AG09309 (cell line): ENCODE measurements at regions not wholly inside any gene's neighbourhood (a gene's known extent, or its start where the extent isn't known, plus 50 kb on each side); places are given as distances from the start of the nearest gene placed in this dataset.

Experiments used
- DNase-seq: peaks from one replicate; pipeline ENCODE4 v3.0.0-alpha.2; 2010; ENCODE audit warnings: low read depth
- H3K4me3 ChIP-seq: 2 replicates; pipeline ENCODE4 v1.5.1; 2011; ENCODE audit warnings: mild to moderate bottlenecking, low read depth, low read length, moderate library complexity; ENCODE audit not compliant: control insufficient read depth
- TF ChIP-seq, protein P1 (sequence below): IDR thresholded peaks from 2 replicates; pipeline ENCODE4 v1.5.1; 2011; ENCODE audit warnings: mild to moderate bottlenecking, low read depth, low read length, inconsistent platforms; ENCODE audit not compliant: insufficient read depth, control insufficient read depth; ENCODE audit errors: missing control alignments

DNA sequence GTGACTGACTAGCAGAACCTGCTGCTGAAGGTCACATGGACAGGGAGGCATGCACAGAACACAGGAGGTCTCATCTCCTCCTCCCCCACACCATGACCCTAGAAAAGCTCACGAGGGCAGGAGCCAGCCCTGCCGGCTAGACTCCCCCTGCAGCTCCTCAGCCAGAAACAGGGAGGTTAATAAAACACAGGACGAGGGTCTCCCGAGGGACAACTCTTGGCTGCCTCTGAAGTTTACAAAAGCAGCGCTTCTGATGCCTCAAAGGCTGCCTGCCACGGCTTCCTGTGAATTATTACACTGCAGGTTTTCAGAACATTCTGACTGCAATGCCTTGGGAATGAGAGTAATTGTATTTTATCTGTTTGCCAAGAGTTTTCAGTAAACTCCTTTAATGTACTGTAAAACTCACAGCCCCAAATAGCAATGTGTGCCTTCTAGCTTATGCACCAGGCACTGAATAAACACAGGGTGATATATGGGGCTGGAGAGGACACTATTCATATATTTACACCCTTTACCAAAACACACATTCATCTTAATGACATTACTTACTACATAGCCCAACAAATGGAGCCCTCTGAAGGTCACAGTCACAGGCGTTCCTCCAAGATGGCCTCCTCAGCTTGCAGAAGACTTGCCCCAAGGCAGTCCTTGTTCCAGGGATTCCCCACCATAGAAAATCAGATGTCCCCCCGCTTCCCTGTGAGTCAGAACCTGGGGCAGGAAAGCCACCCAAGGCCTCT lies 83.7 kb downstream of the C5orf15 start:
- H3K4me3 ChIP-seq: no peak overlapping the region
- TF ChIP-seq, protein P1, sequence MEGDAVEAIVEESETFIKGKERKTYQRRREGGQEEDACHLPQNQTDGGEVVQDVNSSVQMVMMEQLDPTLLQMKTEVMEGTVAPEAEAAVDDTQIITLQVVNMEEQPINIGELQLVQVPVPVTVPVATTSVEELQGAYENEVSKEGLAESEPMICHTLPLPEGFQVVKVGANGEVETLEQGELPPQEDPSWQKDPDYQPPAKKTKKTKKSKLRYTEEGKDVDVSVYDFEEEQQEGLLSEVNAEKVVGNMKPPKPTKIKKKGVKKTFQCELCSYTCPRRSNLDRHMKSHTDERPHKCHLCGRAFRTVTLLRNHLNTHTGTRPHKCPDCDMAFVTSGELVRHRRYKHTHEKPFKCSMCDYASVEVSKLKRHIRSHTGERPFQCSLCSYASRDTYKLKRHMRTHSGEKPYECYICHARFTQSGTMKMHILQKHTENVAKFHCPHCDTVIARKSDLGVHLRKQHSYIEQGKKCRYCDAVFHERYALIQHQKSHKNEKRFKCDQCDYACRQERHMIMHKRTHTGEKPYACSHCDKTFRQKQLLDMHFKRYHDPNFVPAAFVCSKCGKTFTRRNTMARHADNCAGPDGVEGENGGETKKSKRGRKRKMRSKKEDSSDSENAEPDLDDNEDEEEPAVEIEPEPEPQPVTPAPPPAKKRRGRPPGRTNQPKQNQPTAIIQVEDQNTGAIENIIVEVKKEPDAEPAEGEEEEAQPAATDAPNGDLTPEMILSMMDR: no peak
- DNase-seq: no peak

- DNase-seq: no peak
- H3K4me3 ChIP-seq: no peak overlapping the region
- TF ChIP-seq, protein P1: no peak
Observed at GRCh38 chr5:133883916-133884315, 84.5 kb downstream of the C5orf15 start.

- H3K4me3 ChIP-seq: no peak overlapping the region
- DNase-seq: no peak
- TF ChIP-seq, protein P1: no peak
Observed at GRCh38 chr5:133882846-133883245, 85.6 kb downstream of the C5orf15 start.

DNA sequence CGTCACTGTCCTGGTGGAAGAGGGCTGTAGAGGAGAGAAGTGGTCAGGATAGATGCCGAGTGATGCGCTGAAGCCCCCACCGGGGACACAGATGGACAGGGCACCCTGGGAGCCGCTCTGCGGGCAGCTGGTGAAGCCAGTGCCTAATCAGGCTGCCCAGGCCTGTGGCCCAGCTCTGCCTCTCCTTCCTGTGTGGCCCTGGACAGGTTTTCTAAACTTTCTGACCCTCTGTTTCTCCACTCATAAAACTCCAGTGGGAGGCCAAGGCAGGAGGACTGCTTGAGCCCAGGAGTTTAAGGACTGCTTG lies 86.1 kb downstream of the C5orf15 start:
- no peak for DNase-seq
- TF ChIP-seq, protein P1: no peak
- H3K4me3 ChIP-seq: no peak overlapping the region

- TF ChIP-seq, protein P1: no peak
- no peak overlapping the region for H3K4me3 ChIP-seq
- DNase-seq: no peak
Observed at GRCh38 chr5:133881576-133882388, 86.6 kb downstream of the C5orf15 start.

DNA sequence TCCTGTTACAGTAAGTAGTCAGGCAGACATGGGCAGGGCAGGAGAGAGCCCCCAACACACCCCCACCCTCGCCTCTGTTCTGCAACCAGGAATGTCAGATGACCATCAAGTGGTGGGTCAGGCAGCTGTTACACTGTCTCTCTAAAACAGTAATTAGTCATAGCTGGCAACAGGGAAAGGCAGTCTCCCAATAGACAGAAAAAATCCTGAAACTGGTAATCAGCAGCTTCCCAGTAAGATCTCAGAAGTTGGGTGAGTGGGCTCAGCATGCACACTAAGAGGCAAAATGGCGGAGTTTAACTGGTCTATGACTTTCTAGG lies 90.2 kb downstream of the C5orf15 start:
- TF ChIP-seq, protein P1: no peak
- no peak for DNase-seq
- H3K4me3 ChIP-seq: no peak overlapping the region
